ENCODE measurements at regions not wholly inside any gene's neighbourhood (a gene's known extent, or its start where the extent isn't known, plus 50 kb on each side); places are given as distances from the start of the nearest gene placed in this dataset.

- ChIA-PET CTCF (no interaction called here), POLR2A (interaction anchor here (0.6 kb wide), 1 partner anchor 942 kb away, joined by 7 read pairs; no protein-coding TSS in a partner anchor)
- Mint-ChIP-seq H3K36me3 (no peaks in the 10 kb centered on the region), H3K4me3 (no peak overlapping the region), H3K9me3 (no peaks in the 10 kb centered on the region), H3K4me1 (peaks cover under 1% of the 10 kb centered on the region; the same call in 1 of the 2 replicates), H3K27ac (no peak overlapping the region), H3K27me3 (ENCODE audit: low read depth) (no peaks in the 10 kb centered on the region)
- ATAC-seq: no peak
- TF ChIP-seq ZBTB21 (CRISPR knock-in tag; IDR thresholded peaks at IDR 0.05; ENCODE audit: borderline replicate concordance): no peak
- TF ChIP-seq, protein P1, sequence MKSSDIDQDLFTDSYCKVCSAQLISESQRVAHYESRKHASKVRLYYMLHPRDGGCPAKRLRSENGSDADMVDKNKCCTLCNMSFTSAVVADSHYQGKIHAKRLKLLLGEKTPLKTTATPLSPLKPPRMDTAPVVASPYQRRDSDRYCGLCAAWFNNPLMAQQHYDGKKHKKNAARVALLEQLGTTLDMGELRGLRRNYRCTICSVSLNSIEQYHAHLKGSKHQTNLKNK (CRISPR knock-in tag; IDR thresholded peaks at IDR 0.05): no peak
- no peak for TF ChIP-seq STAT6 (CRISPR knock-in tag; conservative IDR thresholded peaks at IDR 0.05; ENCODE audit: low read depth)
- TF ChIP-seq ZNF425 (CRISPR knock-in tag; conservative IDR thresholded peaks at IDR 0.05): no peak
- TF ChIP-seq ZNF512 (CRISPR knock-in tag; IDR thresholded peaks at IDR 0.05; ENCODE audit: borderline replicate concordance): no peak
- TF ChIP-seq OVOL2 (CRISPR knock-in tag; IDR thresholded peaks at IDR 0.05; ENCODE audit: borderline replicate concordance): no peak
- TF ChIP-seq, protein P2, sequence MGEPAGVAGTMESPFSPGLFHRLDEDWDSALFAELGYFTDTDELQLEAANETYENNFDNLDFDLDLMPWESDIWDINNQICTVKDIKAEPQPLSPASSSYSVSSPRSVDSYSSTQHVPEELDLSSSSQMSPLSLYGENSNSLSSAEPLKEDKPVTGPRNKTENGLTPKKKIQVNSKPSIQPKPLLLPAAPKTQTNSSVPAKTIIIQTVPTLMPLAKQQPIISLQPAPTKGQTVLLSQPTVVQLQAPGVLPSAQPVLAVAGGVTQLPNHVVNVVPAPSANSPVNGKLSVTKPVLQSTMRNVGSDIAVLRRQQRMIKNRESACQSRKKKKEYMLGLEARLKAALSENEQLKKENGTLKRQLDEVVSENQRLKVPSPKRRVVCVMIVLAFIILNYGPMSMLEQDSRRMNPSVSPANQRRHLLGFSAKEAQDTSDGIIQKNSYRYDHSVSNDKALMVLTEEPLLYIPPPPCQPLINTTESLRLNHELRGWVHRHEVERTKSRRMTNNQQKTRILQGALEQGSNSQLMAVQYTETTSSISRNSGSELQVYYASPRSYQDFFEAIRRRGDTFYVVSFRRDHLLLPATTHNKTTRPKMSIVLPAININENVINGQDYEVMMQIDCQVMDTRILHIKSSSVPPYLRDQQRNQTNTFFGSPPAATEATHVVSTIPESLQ (CRISPR knock-in tag; IDR thresholded peaks at IDR 0.05): no peak
- TF ChIP-seq ETV6 (CRISPR knock-in tag; IDR thresholded peaks at IDR 0.05): no peak
- TF ChIP-seq MAX (CRISPR knock-in tag; IDR thresholded peaks at IDR 0.05): no peak
- no peak for TF ChIP-seq SP1 (CRISPR knock-in tag; conservative IDR thresholded peaks at IDR 0.05)
- no peak for DNase-seq (ENCODE audit: low spot score)
Measured at GRCh38 chr15:95591270-95591669, 739.2 kb upstream of the NR2F2 start.

DNA sequence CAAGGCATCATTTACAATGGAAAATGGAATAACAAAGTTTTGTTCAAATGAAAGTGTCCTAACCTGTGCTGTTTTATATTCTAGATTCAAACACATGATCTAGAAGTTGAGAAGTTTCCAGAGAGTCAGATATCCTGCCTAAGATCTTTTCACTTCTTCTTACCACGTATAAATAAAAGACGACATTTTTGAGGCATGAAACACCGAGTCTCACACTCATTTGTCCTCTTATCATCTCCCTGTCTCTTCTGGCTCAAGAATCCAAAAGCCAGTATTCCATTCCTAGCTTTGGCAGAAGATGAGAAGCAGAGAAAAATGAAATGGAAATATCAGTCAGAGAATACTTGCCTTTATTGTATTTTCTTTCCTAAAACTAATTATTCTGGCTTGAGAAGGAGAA lies 738.6 kb upstream of the NR2F2 start:
- Mint-ChIP-seq H3K27ac (no peak overlapping the region), H3K4me3 (no peak overlapping the region), H3K4me1 (peaks cover 6% of the 10 kb centered on the region), H3K36me3 (no peaks in the 10 kb centered on the region), H3K9me3 (no peaks in the 10 kb centered on the region), H3K27me3 (ENCODE audit: low read depth) (no peaks in the 10 kb centered on the region)
- ChIA-PET POLR2A (no interaction called here), CTCF (no interaction called here)
- DNase-seq (ENCODE audit: low spot score): no peak
- ATAC-seq: no peak
- TF ChIP-seq GRHL2 (CRISPR knock-in tag; IDR thresholded peaks at IDR 0.05; ENCODE audit: insufficient replicate concordance, severe bottlenecking): no peak

- H3K9me3 Mint-ChIP-seq: no peaks in the 10 kb centered on the region
- H3K4me1 Mint-ChIP-seq: peaks cover 23% of the 10 kb centered on the region
- TF ChIP-seq MAX (CRISPR knock-in tag; IDR thresholded peaks at IDR 0.05) (no peak), PRRX2 (CRISPR knock-in tag; IDR thresholded peaks at IDR 0.05) (no peak), CDX4 (CRISPR knock-in tag; IDR thresholded peaks at IDR 0.05; ENCODE audit: borderline replicate concordance) (no peak), NR3C1 (CRISPR knock-in tag; conservative IDR thresholded peaks at IDR 0.05; ENCODE audit: low read depth) (no peak), HMGA2 (CRISPR knock-in tag; IDR thresholded peaks at IDR 0.05) (no peak), CBFB (CRISPR knock-in tag; IDR thresholded peaks at IDR 0.05; ENCODE audit: low read depth) (no peak), NFE2L1 (CRISPR knock-in tag; IDR thresholded peaks at IDR 0.05) (no peak)
- TF ChIP-seq, protein P3, sequence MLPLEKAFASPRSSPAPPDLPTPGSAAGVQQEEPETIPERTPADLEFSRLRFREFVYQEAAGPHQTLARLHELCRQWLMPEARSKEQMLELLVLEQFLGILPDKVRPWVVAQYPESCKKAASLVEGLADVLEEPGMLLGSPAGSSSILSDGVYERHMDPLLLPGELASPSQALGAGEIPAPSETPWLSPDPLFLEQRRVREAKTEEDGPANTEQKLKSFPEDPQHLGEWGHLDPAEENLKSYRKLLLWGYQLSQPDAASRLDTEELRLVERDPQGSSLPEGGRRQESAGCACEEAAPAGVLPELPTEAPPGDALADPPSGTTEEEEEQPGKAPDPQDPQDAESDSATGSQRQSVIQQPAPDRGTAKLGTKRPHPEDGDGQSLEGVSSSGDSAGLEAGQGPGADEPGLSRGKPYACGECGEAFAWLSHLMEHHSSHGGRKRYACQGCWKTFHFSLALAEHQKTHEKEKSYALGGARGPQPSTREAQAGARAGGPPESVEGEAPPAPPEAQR (CRISPR knock-in tag; IDR thresholded peaks at IDR 0.05): no peak
Measured at GRCh38 chr15:95594496-95594895, 736.0 kb upstream of the NR2F2 start.

More at GRCh38 chr15:95594496-95594895, 736.0 kb upstream of the NR2F2 start:
- Mint-ChIP-seq H3K36me3 (no peaks in the 10 kb centered on the region), H3K27ac (no peak overlapping the region), H3K4me3 (no peak overlapping the region), H3K27me3 (ENCODE audit: low read depth) (no peaks in the 10 kb centered on the region)
- no peak for ATAC-seq
- CTCF ChIA-PET: no interaction called here
- DNase-seq (ENCODE audit: low spot score): no peak
- POLR2A ChIA-PET: no interaction called here
